Iris pigment epithelial cell (primary cell): ENCODE measurements at regions not wholly inside any gene's neighbourhood (a gene's known extent, or its start where the extent isn't known, plus 50 kb on each side); places are given as distances from the start of the nearest gene placed in this dataset.

Experiments
- DNase-seq: peaks from one replicate; pipeline ENCODE4 v3.0.0-alpha.2; 2011; ENCODE audit warnings: low read depth

- no peak for DNase-seq
Measured at GRCh38 chr2:191611614-191612013, 66.3 kb upstream of the NABP1 start.

DNA sequence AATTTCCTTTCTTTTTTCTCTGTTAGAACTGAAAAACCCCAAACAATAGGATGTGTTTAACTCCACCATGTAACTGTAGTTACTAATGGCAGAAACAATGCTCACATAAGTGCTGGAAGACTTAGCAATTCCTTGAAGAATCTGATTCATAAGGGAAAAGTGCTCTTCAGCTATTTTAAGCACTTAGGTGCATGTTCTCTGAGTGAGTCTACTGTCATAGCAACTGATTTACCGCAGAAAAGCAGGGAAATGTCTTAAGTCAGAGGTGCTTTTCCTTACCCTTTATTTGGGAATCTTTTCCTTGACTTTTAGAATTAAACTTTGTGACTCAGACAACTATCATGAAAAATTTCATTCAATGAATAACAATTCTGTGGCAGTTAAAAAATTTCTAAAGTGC is 65.4 kb upstream of the NABP1 start:
- DNase-seq: peak; percentile 89

DNA sequence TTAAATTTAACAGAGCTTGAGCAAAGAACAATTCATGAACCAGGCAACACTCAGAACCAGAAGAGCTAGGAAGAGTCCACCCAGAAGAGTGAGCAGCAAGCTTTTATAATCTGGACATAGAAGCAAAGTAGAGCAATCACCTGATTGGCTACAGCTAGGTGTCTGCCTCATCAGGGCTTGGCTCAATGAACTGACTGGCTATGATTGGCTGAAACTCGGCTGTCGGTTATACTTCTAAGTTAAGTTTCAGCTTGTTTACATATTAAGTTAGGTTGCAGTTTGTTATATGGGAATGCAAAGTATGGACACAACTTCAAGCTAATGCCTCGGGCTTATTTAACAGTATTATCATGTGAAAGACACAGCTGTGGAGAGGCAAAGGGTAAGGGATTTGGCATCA is 63.2 kb upstream of the NABP1 start:
- no peak for DNase-seq

DNA sequence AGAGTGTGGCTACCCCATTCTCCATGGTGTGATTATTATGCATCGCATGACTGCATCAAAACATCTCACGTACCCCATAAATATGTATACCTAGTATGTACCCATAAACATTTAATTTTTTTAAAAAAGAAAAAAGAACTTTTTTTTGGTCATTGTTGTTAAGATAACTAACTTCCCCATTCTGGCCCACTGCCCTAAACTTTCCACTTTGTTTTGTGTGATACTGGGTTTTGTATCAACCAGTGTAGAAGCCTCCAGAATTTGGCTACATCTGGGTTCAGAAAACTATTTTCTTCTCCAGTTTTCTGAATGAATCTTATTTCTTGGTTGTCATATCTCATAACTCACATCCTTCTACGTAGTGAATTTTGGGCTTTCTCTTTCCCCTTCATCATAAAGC is 62.3 kb upstream of the NABP1 start:
- DNase-seq: no peak

GRCh38 chr2:191617575-191617974 is 60.4 kb upstream of the NABP1 start:
- DNase-seq: peak; percentile 45

DNA sequence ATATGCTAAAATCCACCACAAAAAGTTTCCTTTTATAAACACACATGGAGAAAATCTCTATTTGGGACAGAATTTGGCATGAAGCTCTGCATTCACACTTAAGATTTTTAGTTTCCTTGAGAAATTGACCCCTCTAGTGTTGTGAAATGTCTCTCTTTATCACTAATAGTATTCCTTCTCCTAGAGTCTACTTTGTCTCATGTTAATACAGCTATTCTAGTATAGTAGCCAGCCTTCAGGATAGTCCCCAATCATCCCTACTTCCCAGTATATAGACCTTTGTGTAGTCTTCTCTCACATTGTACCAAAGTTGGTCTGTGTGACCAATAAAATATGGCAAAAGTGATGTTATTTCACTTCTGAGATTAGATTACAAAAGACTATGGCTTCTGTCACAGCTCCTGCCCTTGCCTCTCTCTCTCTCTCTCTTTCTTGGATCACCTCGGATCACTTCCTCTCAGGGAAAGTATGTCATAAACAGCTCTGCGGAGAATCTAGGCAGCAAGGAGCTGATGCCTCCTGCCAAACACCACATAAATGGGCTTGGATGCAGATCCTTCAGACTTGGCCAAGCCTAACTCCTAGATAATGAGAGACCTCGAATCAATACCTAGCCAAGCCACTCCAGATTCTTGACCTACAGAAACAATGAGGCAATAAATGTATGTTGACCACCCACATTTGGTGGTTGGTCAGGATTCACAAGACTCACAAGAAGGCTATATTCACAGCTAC is 59.7 kb upstream of the NABP1 start:
- DNase-seq: no peak

- DNase-seq: no peak
Measured at GRCh38 chr2:191618786-191619185, 59.1 kb upstream of the NABP1 start.

- peak; percentile 77 for DNase-seq
Measured at GRCh38 chr2:191620144-191620543, 57.8 kb upstream of the NABP1 start.

GRCh38 chr2:191622374-191623320 is 55.3 kb upstream of the NABP1 start:
- DNase-seq: no peak

DNA sequence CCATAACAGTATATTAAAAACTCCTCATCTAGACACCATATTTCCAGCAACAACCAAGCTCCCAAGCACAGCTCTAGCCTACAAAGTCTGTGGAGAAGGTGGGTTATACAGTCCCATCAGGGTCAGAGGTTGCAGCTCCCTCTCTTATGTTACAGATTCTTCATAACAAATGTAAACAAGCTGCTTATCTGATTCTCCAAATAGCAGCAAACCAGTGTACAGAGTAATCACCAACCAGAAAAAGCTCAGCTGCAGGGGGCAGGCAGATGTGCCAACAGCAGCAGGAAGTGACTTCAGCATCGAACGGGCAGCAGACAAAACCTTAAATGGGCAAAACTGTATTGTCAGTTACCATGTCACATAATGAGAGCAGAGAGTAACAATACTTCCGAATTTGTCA is 52.9 kb upstream of the NABP1 start:
- DNase-seq: peak; percentile 38

DNA sequence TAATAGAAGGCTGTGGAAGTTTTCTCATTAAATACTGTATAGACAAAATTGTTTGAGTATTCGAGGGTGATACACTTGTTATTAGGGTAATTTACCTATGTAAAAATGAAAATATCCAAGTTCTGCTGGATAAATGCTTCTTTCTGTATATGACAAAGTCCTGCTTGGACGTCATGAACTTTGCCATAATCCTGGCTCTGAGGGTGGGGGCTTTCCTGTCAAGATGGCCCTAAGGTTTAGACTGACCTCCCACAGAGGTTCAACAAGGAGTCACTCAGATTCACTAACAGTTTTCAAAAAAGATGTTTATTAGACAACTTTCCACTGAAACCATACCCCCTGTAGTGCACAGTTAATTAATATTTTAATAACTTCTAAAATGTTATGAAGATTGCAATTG is 52.5 kb upstream of the NABP1 start:
- DNase-seq: no peak

- DNase-seq: peak; percentile 85
Measured at GRCh38 chr2:191626497-191627151, 51.3 kb upstream of the NABP1 start.

GRCh38 chr2:191627518-191627917 is 50.4 kb upstream of the NABP1 start:
- no peak for DNase-seq
